AG04450 (cell line): ENCODE measurements at regions not wholly inside any gene's neighbourhood (a gene's known extent, or its start where the extent isn't known, plus 50 kb on each side); places are given as distances from the start of the nearest gene placed in this dataset.

ENCODE experiments used
- CTCF ChIA-PET: fragments of 300-600, 350-600 bp; formaldehyde crosslinking; extraction: SDS; loops from one replicate; lab custom pipeline; 2022; ENCODE audit warnings: antibody characterized with exemption, inconsistent platforms; lab: Charles Lee
- POLR2A ChIA-PET: fragments of 350-600 bp; formaldehyde crosslinking; extraction: SDS; loops from one replicate; lab custom pipeline; 2021; ENCODE audit warnings: antibody characterized with exemption, inconsistent platforms; lab: Yijun Ruan, JAX
- DNase-seq: peaks from one replicate; pipeline ENCODE4 v3.0.0-alpha.2; 2011; ENCODE audit warnings: low read depth, low spot score
- H3K27ac ChIP-seq: one replicate; pipeline ENCODE4 v1.5.1; 2012; ENCODE audit warnings: low read depth, low read length, control low read depth
- H3K27me3 ChIP-seq: one replicate; pipeline ENCODE4 v1.6.0; 2012; ENCODE audit warnings: low read length; ENCODE audit not compliant: control insufficient read depth, insufficient read depth
- H3K4me3 ChIP-seq: 2 replicates; pipeline ENCODE4 v1.5.1; 2011; ENCODE audit warnings: mild to moderate bottlenecking, low read depth, low read length, control low read depth
- H3K9me3 ChIP-seq: 2 replicates; pipeline ENCODE4 v1.5.1; 2012; ENCODE audit warnings: low read length; ENCODE audit not compliant: control insufficient read depth, insufficient read depth
- TF ChIP-seq, protein P1 (sequence below): IDR thresholded peaks from 2 replicates; pipeline ENCODE4 v1.5.1; 2011; ENCODE audit warnings: low read depth, low read length, control low read depth, inconsistent platforms

GRCh38 chr1:118262865-118263264 lies 77.8 kb upstream of the SPAG17 start:
- TF ChIP-seq, protein P1, sequence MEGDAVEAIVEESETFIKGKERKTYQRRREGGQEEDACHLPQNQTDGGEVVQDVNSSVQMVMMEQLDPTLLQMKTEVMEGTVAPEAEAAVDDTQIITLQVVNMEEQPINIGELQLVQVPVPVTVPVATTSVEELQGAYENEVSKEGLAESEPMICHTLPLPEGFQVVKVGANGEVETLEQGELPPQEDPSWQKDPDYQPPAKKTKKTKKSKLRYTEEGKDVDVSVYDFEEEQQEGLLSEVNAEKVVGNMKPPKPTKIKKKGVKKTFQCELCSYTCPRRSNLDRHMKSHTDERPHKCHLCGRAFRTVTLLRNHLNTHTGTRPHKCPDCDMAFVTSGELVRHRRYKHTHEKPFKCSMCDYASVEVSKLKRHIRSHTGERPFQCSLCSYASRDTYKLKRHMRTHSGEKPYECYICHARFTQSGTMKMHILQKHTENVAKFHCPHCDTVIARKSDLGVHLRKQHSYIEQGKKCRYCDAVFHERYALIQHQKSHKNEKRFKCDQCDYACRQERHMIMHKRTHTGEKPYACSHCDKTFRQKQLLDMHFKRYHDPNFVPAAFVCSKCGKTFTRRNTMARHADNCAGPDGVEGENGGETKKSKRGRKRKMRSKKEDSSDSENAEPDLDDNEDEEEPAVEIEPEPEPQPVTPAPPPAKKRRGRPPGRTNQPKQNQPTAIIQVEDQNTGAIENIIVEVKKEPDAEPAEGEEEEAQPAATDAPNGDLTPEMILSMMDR: no peak
- H3K27me3 ChIP-seq: peaks cover 2% of the 10 kb centered on the region
- H3K4me3 ChIP-seq: no peak overlapping the region
- ChIA-PET POLR2A (no interaction called here), CTCF (no interaction called here)
- no peak for DNase-seq
- H3K9me3 ChIP-seq: no peaks in the 10 kb centered on the region
- no peak overlapping the region for H3K27ac ChIP-seq

DNA sequence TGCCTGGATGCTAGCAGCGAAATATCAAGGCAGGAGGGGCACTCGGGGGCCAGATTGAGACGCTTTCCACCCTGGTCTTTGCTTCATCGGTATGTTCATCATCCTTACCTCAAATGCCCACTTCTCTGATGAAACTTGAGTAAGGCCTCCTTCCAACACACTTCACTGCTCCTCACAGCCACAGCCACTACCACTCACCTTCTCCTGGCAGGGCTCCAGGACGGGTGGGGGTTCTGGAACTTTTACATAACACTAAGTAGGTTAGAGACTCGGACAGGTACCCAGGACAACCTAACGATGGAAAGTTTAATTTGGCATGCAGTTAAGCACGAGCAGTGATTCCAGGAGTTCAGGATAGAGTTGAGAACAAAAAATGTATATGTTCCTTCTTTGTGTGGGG lies 73.9 kb upstream of the SPAG17 start:
- H3K27me3 ChIP-seq: peaks cover 2% of the 10 kb centered on the region
- DNase-seq: no peak
- no peak overlapping the region for H3K27ac ChIP-seq
- CTCF ChIA-PET: no interaction called here
- H3K4me3 ChIP-seq: no peak overlapping the region
- POLR2A ChIA-PET: no interaction called here
- no peaks in the 10 kb centered on the region for H3K9me3 ChIP-seq
- TF ChIP-seq, protein P1: no peak

DNA sequence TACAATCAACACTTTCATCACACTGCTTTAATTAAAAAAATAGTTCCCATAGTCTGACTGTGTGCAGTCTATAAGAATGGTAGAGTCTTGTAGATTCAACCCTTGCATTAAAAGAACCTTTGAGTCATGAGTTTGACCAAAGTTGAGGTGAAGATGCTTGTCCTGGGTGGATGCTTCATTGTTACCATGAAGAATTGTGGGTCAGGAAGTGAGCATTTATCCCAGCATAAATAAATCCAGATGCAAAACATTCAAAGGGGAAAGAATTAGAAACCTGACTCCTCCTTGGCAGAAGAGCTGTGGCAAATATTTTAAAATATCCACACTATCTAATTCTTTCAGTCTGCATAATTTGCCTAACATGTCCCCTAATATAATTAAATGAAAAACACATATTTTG lies 72.9 kb upstream of the SPAG17 start:
- CTCF ChIA-PET: no interaction called here
- H3K4me3 ChIP-seq: no peak overlapping the region
- H3K27ac ChIP-seq: no peak overlapping the region
- no peak for DNase-seq
- POLR2A ChIA-PET: no interaction called here
- no peaks in the 10 kb centered on the region for H3K9me3 ChIP-seq
- TF ChIP-seq, protein P1: no peak
- peaks cover 2% of the 10 kb centered on the region for H3K27me3 ChIP-seq

- Histone ChIP-seq H3K9me3 (no peaks in the 10 kb centered on the region), H3K27ac (no peak overlapping the region), H3K4me3 (no peak overlapping the region), H3K27me3 (peaks cover 2% of the 10 kb centered on the region)
- ChIA-PET CTCF (interaction anchor here (1.0 kb wide), 1 partner anchor 20 kb away, joined by 3 read pairs; no protein-coding TSS in a partner anchor), POLR2A (no interaction called here)
- TF ChIP-seq, protein P1: no peak
- no peak for DNase-seq
These were observed 69.7 kb upstream of the SPAG17 start for GRCh38 chr1:118254491-118255425.

- CTCF ChIA-PET: interaction anchor here (1.0 kb wide), 1 partner anchor 19 kb away, joined by 3 read pairs; no protein-coding TSS in a partner anchor
- Histone ChIP-seq H3K27me3 (peaks cover 2% of the 10 kb centered on the region), H3K4me3 (no peak overlapping the region), H3K9me3 (no peaks in the 10 kb centered on the region), H3K27ac (no peak overlapping the region)
- POLR2A ChIA-PET: no interaction called here
- no peak for DNase-seq
- TF ChIP-seq, protein P1: no peak
These were observed 69.0 kb upstream of the SPAG17 start for GRCh38 chr1:118254001-118254400.
